ENCODE measurements at regions not wholly inside any gene's neighbourhood (a gene's known extent, or its start where the extent isn't known, plus 50 kb on each side); places are given as distances from the start of the nearest gene placed in this dataset.

GRCh38 chr16:85424260-85425073, 188.7 kb upstream of the GSE1 start:
- H3K4me3 ChIP-seq (ENCODE audit: low read length), result no peak overlapping the region
- no peak for TF ChIP-seq CTCF (conservative IDR thresholded peaks at IDR 0.05; ENCODE audit: low read depth, low read length)
- no peak for DNase-seq (ENCODE audit: low read depth)

GRCh38 chr16:85425074-85425662, 188.0 kb upstream of the GSE1 start:
- TF ChIP-seq CTCF (conservative IDR thresholded peaks at IDR 0.05; ENCODE audit: low read depth, low read length), result no peak
- DNase-seq (ENCODE audit: low read depth), result no peak
- no peak overlapping the region for H3K4me3 ChIP-seq (ENCODE audit: low read length)

GRCh38 chr16:85426806-85427205, 186.3 kb upstream of the GSE1 start:
- no peak for DNase-seq (ENCODE audit: low read depth)
- H3K4me3 ChIP-seq (ENCODE audit: low read length), result no peak overlapping the region
- TF ChIP-seq CTCF (conservative IDR thresholded peaks at IDR 0.05; ENCODE audit: low read depth, low read length), result no peak

- peak; percentile 50 for TF ChIP-seq CTCF (conservative IDR thresholded peaks at IDR 0.05; ENCODE audit: low read depth, low read length)
- no peak for DNase-seq (ENCODE audit: low read depth)
Measured at GRCh38 chr16:85428168-85428898, 184.8 kb upstream of the GSE1 start.

GRCh38 chr16:85428899-85429775, 184.0 kb upstream of the GSE1 start:
- DNase-seq (ENCODE audit: low read depth), result no peak
- no peak overlapping the region for H3K4me3 ChIP-seq (ENCODE audit: low read length)
- TF ChIP-seq CTCF (conservative IDR thresholded peaks at IDR 0.05; ENCODE audit: low read depth, low read length), result no peak

More at GRCh38 chr16:85428168-85428898, 184.8 kb upstream of the GSE1 start:
- no peak overlapping the region for H3K4me3 ChIP-seq (ENCODE audit: low read length)

GRCh38 chr16:85429776-85430522, 183.2 kb upstream of the GSE1 start:
- TF ChIP-seq CTCF (conservative IDR thresholded peaks at IDR 0.05; ENCODE audit: low read depth, low read length), result no peak
- no peak for DNase-seq (ENCODE audit: low read depth)
- H3K4me3 ChIP-seq (ENCODE audit: low read length), result no peak overlapping the region
